PC-3 (cell line): ENCODE measurements at regions not wholly inside any gene's neighbourhood (a gene's known extent, or its start where the extent isn't known, plus 50 kb on each side); places are given as distances from the start of the nearest gene placed in this dataset.
"Not testable (repeated sequence)": the region's sequence is repeated elsewhere in the genome, so short reads cannot be mapped to it uniquely, and the experiment has no call there.

Source experiments
- ATAC-seq: fragments of 200-7000 bp; cut with Tn5 transposase; 2 replicates; pipeline ENCODE4 v1.9.1; 2020; ENCODE audit warnings: mild to moderate bottlenecking, moderate library complexity
- BruUV-seq: library from RNA; stranded (reverse); fragments of 400-500 nt; replicated peaks from 2 replicates; lab custom pipeline; 2021; lab: Mats Ljungman, UMichigan
- CTCF ChIA-PET: fragments of 300-600 bp; sonication (Branson Sonifier 250); formaldehyde crosslinking; loops from one replicate; lab custom pipeline; 2022; ENCODE audit warnings: antibody characterized with exemption; lab: Charles Lee
- POLR2A ChIA-PET: fragments of 300-600 bp; sonication (Branson Sonifier 250); formaldehyde crosslinking; loops from one replicate; lab custom pipeline; 2022; ENCODE audit warnings: antibody characterized with exemption; ENCODE audit not compliant: unreplicated experiment; lab: Charles Lee
- DNase-seq: peaks from one replicate; pipeline ENCODE4 v3.0.0-alpha.2; 2015
- H2AFZ ChIP-seq: fragments of 300-600 bp; sonication (generic); 2 replicates; pipeline ENCODE4 v1.6.0; 2016; ENCODE audit warnings: antibody characterized with exemption, low read length
- H3F3A ChIP-seq: fragments of 300-600 bp; sonication (generic); one replicate; pipeline ENCODE4 v1.6.0; 2017; ENCODE audit warnings: antibody characterized with exemption, low read length, control low read depth, mild to moderate bottlenecking; ENCODE audit not compliant: unreplicated experiment
- H3K27ac ChIP-seq: fragments of 300-600 bp; sonication (generic); 2 replicates; pipeline ENCODE4 v1.5.1; 2016; ENCODE audit warnings: mild to moderate bottlenecking, low read length
- H3K27me3 ChIP-seq: fragments of 300-600 bp; sonication (generic); 2 replicates; pipeline ENCODE4 v1.6.1; 2016; ENCODE audit warnings: low read length, mixed read lengths
- H3K36me3 ChIP-seq: fragments of 300-600 bp; sonication (generic); 2 replicates; pipeline ENCODE4 v1.6.1; 2016; ENCODE audit warnings: low read depth, mixed run types, low read length, mixed read lengths
- H3K4me1 ChIP-seq: fragments of 300-600 bp; sonication (generic); 2 replicates; pipeline ENCODE4 v1.5.1; 2016; ENCODE audit warnings: low read length; ENCODE audit not compliant: insufficient read depth
- H3K4me2 ChIP-seq: fragments of 300-600 bp; sonication (generic); 2 replicates; pipeline ENCODE4 v1.6.0; 2016; ENCODE audit warnings: low read length
- H3K4me3 ChIP-seq: fragments of 300-600 bp; sonication (generic); 2 replicates; pipeline ENCODE4 v1.5.1; 2016; ENCODE audit warnings: mild to moderate bottlenecking, low read length, mixed read lengths
- H3K79me2 ChIP-seq: fragments of 300-600 bp; sonication (generic); 2 replicates; pipeline ENCODE4 v1.6.1; 2017; ENCODE audit warnings: low read length, mixed read lengths
- H3K9ac ChIP-seq: fragments of 300-600 bp; sonication (generic); 2 replicates; pipeline ENCODE4 v1.6.0; 2016; ENCODE audit warnings: mild to moderate bottlenecking, low read length
- H3K9me2 ChIP-seq: fragments of 300-600 bp; sonication (generic); replicated peaks from 2 replicates; pipeline ENCODE4 v1.6.1; 2016; ENCODE audit warnings: mixed run types, low read length, mixed read lengths
- H3K9me3 ChIP-seq: fragments of 300-600 bp; sonication (generic); 2 replicates; pipeline ENCODE4 v1.6.1; 2016; ENCODE audit warnings: low read length, mixed read lengths
- H4K20me1 ChIP-seq: fragments of 300-600 bp; sonication (generic); 2 replicates; pipeline ENCODE4 v1.6.1; 2016; ENCODE audit warnings: low read length, mixed read lengths
- CTCF ChIP-seq: fragments of 300-600 bp; sonication (generic); conservative IDR thresholded peaks from 2 replicates; pipeline ENCODE4 v1.5.1; 2017; ENCODE audit warnings: antibody characterized with exemption, low read depth, mild to moderate bottlenecking, low read length
- EZH2 ChIP-seq: fragments of 300-600 bp; sonication (generic); IDR thresholded peaks from one replicate; pipeline ENCODE4 v1.6.1; 2017; ENCODE audit warnings: antibody characterized with exemption, mild to moderate bottlenecking, low read length; ENCODE audit not compliant: unreplicated experiment
- EZH2phosphoT487 ChIP-seq: fragments of 300-600 bp; sonication (generic); IDR thresholded peaks from 2 replicates; pipeline ENCODE4 v1.6.1; 2018; ENCODE audit warnings: mild to moderate bottlenecking, antibody characterized with exemption, low read length, borderline replicate concordance
- intact Hi-C: fragments of 100-400 bp; cut with micrococcal nuclease; formaldehyde crosslinking; loops from 2 replicates; pipeline ENCODE4 v1.9.0; 2023

- Histone ChIP-seq H3K9me3 (no peaks in the 10 kb centered on the region), H3F3A (no peaks in the 10 kb centered on the region), H2AFZ (no peak overlapping the region), H3K27ac (peak overlapping the region; percentile 74), H3K4me3 (no peak overlapping the region), H3K4me2 (peak overlapping the region; percentile 40), H3K27me3 (no peaks in the 10 kb centered on the region), H3K79me2 (no peaks in the 10 kb centered on the region), H3K4me1 (peaks cover 52% of the 10 kb centered on the region), H3K36me3 (no peaks in the 10 kb centered on the region), H3K9me2 (no peaks in the 10 kb centered on the region), H3K9ac (no peak overlapping the region), H4K20me1 (no peaks in the 10 kb centered on the region)
- ATAC-seq (no peak), DNase-seq (no peak)
- intact Hi-C loops = loop anchor here (2.0 to 5.0 kb wide), 3 partner anchors 17 to 207 kb away; no protein-coding TSS in a partner anchor
- ChIA-PET CTCF (no interaction called here), POLR2A (no interaction called here)
- TF ChIP-seq EZH2phosphoT487 = no peak
- TF ChIP-seq EZH2 = no peak
- TF ChIP-seq CTCF = no peak
- no TSS peak for BruUV-seq
Observed at GRCh38 chr13:109998037-109998436, 211.7 kb upstream of the IRS2 start.

- H3K4me3 ChIP-seq, H3K36me3 ChIP-seq, POLR2A ChIA-PET, H3K27me3 ChIP-seq, CTCF ChIA-PET, H3K9me2 ChIP-seq, H2AFZ ChIP-seq, ATAC-seq, H3K9me3 ChIP-seq, H3K79me2 ChIP-seq, H3F3A ChIP-seq, BruUV-seq, H3K9ac ChIP-seq, H4K20me1 ChIP-seq, H3K27ac ChIP-seq: not testable (repeated sequence)
- Histone ChIP-seq H3K4me2 (0 out of 2 replicates have a peak overlapping the region, but pooled peaks have one; percentile 15), H3K4me1 (peaks cover 47% of the 10 kb centered on the region)
- intact Hi-C loops = loop anchor here (5.0 kb wide), 1 partner anchor 110 kb away; no protein-coding TSS in a partner anchor
- peak; percentile 35 for DNase-seq
Observed at GRCh38 chr13:109997056-109997595, 210.7 kb upstream of the IRS2 start.

GRCh38 chr13:109996404-109996960, 210.1 kb upstream of the IRS2 start:
- Histone ChIP-seq H4K20me1 (no peaks in the 10 kb centered on the region), H3K9me3 (no peaks in the 10 kb centered on the region), H3K36me3 (no peaks in the 10 kb centered on the region), H3K4me1 (peaks cover 40% of the 10 kb centered on the region), H3K4me2 (no peak overlapping the region), H3K27ac (no peak overlapping the region), H3K9me2 (no peaks in the 10 kb centered on the region), H3K4me3 (no peak overlapping the region), H3K9ac (no peak overlapping the region), H3F3A (no peaks in the 10 kb centered on the region), H2AFZ (no peak overlapping the region), H3K27me3 (no peaks in the 10 kb centered on the region), H3K79me2 (no peaks in the 10 kb centered on the region)
- TF ChIP-seq CTCF = no peak
- TF ChIP-seq EZH2phosphoT487 = no peak
- no peak for TF ChIP-seq EZH2
- ATAC-seq (no peak), DNase-seq (no peak)
- BruUV-seq = no TSS peak
- ChIA-PET POLR2A (no interaction called here), CTCF (no interaction called here)
- intact Hi-C loops = loop anchor here (5.0 kb wide), 1 partner anchor 111 kb away; no protein-coding TSS in a partner anchor
